Activated T-cell treated with anti-CD3 and anti-CD28 coated beads, Interleukin-2, amount 50 U/mL, for 24 hours (primary cell): ENCODE measurements at regions not wholly inside any gene's neighbourhood (a gene's known extent, or its start where the extent isn't known, plus 50 kb on each side); places are given as distances from the start of the nearest gene placed in this dataset.
"Not testable (repeated sequence)": the region's sequence is repeated elsewhere in the genome, so short reads cannot be mapped to it uniquely, and the experiment has no call there.

Experiments
- DNase-seq: peaks from one replicate; pipeline ENCODE4 v3.0.0-alpha.2; 2020
- H3K27ac Mint-ChIP-seq: 2 replicates; pipeline ENCODE4 v1.8.0; 2020; ENCODE audit warnings: mild to moderate bottlenecking, mixed read lengths
- H3K27me3 Mint-ChIP-seq: 2 replicates; pipeline ENCODE4 v1.8.0; 2020; ENCODE audit warnings: mixed read lengths
- H3K36me3 Mint-ChIP-seq: 2 replicates; pipeline ENCODE4 v1.8.0; 2020; ENCODE audit warnings: low read depth, mixed read lengths
- H3K4me1 Mint-ChIP-seq: 2 replicates; pipeline ENCODE4 v1.8.0; 2020; ENCODE audit warnings: low read depth, mixed read lengths
- H3K4me3 Mint-ChIP-seq: 2 replicates; pipeline ENCODE4 v1.8.0; 2020; ENCODE audit warnings: mild to moderate bottlenecking, moderate library complexity, mixed read lengths
- H3K9me3 Mint-ChIP-seq: 2 replicates; pipeline ENCODE4 v1.8.0; 2020; ENCODE audit warnings: mixed read lengths

GRCh38 chr6:15818044-15818443 lies 155.2 kb upstream of the DTNBP1 start:
- Mint-ChIP-seq H3K4me1 (peaks cover 6% of the 10 kb centered on the region), H3K27me3 (peaks cover 19% of the 10 kb centered on the region), H3K27ac (no peak overlapping the region), H3K9me3 (no peaks in the 10 kb centered on the region), H3K36me3 (no peaks in the 10 kb centered on the region), H3K4me3 (no peak overlapping the region)
- DNase-seq = no peak

GRCh38 chr6:15817100-15817499 lies 154.3 kb upstream of the DTNBP1 start:
- H3K27ac Mint-ChIP-seq = no peak overlapping the region
- H3K36me3 Mint-ChIP-seq = no peaks in the 10 kb centered on the region
- peaks cover 24% of the 10 kb centered on the region for H3K27me3 Mint-ChIP-seq
- H3K9me3 Mint-ChIP-seq = no peaks in the 10 kb centered on the region
- H3K4me1 Mint-ChIP-seq = peaks cover 6% of the 10 kb centered on the region
- no peak overlapping the region for H3K4me3 Mint-ChIP-seq
- no peak for DNase-seq

DNA sequence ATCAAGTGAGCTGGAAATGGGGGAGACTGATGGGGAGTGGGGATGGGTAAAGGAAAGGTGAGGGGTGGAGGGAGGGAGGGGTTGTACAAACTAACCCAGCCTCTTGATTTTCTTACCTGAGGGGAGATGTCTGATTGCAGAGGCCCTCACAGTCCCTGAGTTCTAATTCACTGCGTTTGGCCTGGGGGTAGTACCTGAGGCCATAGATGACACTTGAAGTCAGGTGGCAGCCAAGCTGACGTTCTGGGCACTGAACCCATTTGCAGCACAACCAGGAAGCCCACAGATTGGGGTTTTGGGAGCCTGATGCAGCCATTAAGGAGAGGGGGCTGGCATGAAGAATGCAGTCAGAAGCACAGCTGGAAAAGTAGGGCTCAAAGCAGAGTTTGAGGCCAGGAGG lies 153.8 kb upstream of the DTNBP1 start:
- Mint-ChIP-seq H3K36me3 (no peaks in the 10 kb centered on the region), H3K27me3 (peaks cover 19% of the 10 kb centered on the region), H3K4me3 (no peak overlapping the region), H3K4me1 (peaks cover 6% of the 10 kb centered on the region), H3K27ac (no peak overlapping the region), H3K9me3 (no peaks in the 10 kb centered on the region)
- DNase-seq = no peak

- H3K9me3 Mint-ChIP-seq, H3K4me3 Mint-ChIP-seq, H3K4me1 Mint-ChIP-seq, H3K36me3 Mint-ChIP-seq, DNase-seq, H3K27ac Mint-ChIP-seq: not testable (repeated sequence)
- H3K27me3 Mint-ChIP-seq = peaks cover 29% of the 10 kb centered on the region
Observed at GRCh38 chr6:15813698-15814097, 150.9 kb upstream of the DTNBP1 start.

GRCh38 chr6:15811107-15811506 lies 148.3 kb upstream of the DTNBP1 start:
- Mint-ChIP-seq H3K27me3 (peaks cover 33% of the 10 kb centered on the region), H3K36me3 (no peaks in the 10 kb centered on the region), H3K27ac (no peak overlapping the region), H3K9me3 (no peaks in the 10 kb centered on the region), H3K4me3 (no peak overlapping the region), H3K4me1 (peaks cover 1% of the 10 kb centered on the region)
- no peak for DNase-seq

GRCh38 chr6:15810618-15811017 lies 147.8 kb upstream of the DTNBP1 start:
- no peak for DNase-seq
- H3K9me3 Mint-ChIP-seq = no peaks in the 10 kb centered on the region
- H3K4me3 Mint-ChIP-seq = no peak overlapping the region
- H3K36me3 Mint-ChIP-seq = no peaks in the 10 kb centered on the region
- peaks cover 33% of the 10 kb centered on the region for H3K27me3 Mint-ChIP-seq
- H3K27ac Mint-ChIP-seq = no peak overlapping the region
- peaks cover 1% of the 10 kb centered on the region for H3K4me1 Mint-ChIP-seq

GRCh38 chr6:15809367-15809766 lies 146.5 kb upstream of the DTNBP1 start:
- H3K27ac Mint-ChIP-seq = no peak overlapping the region
- H3K36me3 Mint-ChIP-seq = no peaks in the 10 kb centered on the region
- H3K27me3 Mint-ChIP-seq = peaks cover 33% of the 10 kb centered on the region
- H3K4me3 Mint-ChIP-seq = no peak overlapping the region
- no peak for DNase-seq
- no peaks in the 10 kb centered on the region for H3K9me3 Mint-ChIP-seq
- peaks cover 7% of the 10 kb centered on the region for H3K4me1 Mint-ChIP-seq

GRCh38 chr6:15804164-15805154 lies 141.6 kb upstream of the DTNBP1 start:
- Mint-ChIP-seq H3K9me3 (no peaks in the 10 kb centered on the region), H3K36me3 (no peaks in the 10 kb centered on the region), H3K27ac (peak overlapping the region; percentile 10), H3K27me3 (peaks cover 11% of the 10 kb centered on the region), H3K4me3 (no peak overlapping the region), H3K4me1 (peaks cover 8% of the 10 kb centered on the region)
- no peak for DNase-seq

GRCh38 chr6:15802466-15802865 lies 139.6 kb upstream of the DTNBP1 start:
- H3K4me3 Mint-ChIP-seq = no peak overlapping the region
- peaks cover 6% of the 10 kb centered on the region for H3K4me1 Mint-ChIP-seq
- no peak for DNase-seq
- peaks cover 6% of the 10 kb centered on the region for H3K27me3 Mint-ChIP-seq
- H3K9me3 Mint-ChIP-seq = peaks cover 17% of the 10 kb centered on the region
- H3K27ac Mint-ChIP-seq = no peak overlapping the region
- H3K36me3 Mint-ChIP-seq = no peaks in the 10 kb centered on the region

- Mint-ChIP-seq H3K36me3 (no peaks in the 10 kb centered on the region), H3K9me3 (peaks cover 22% of the 10 kb centered on the region), H3K4me1 (peaks cover 6% of the 10 kb centered on the region), H3K4me3 (no peak overlapping the region), H3K27me3 (peaks cover 3% of the 10 kb centered on the region), H3K27ac (no peak overlapping the region)
- no peak for DNase-seq
Observed at GRCh38 chr6:15801912-15802311, 139.1 kb upstream of the DTNBP1 start.

- no peaks in the 10 kb centered on the region for H3K36me3 Mint-ChIP-seq
- no peak overlapping the region for H3K27ac Mint-ChIP-seq
- no peak overlapping the region for H3K4me3 Mint-ChIP-seq
- DNase-seq = no peak
- H3K27me3 Mint-ChIP-seq = peaks cover 5% of the 10 kb centered on the region
- peaks cover 6% of the 10 kb centered on the region for H3K4me1 Mint-ChIP-seq
- H3K9me3 Mint-ChIP-seq = peaks cover 24% of the 10 kb centered on the region
Observed at GRCh38 chr6:15800841-15801617, 138.2 kb upstream of the DTNBP1 start.

DNA sequence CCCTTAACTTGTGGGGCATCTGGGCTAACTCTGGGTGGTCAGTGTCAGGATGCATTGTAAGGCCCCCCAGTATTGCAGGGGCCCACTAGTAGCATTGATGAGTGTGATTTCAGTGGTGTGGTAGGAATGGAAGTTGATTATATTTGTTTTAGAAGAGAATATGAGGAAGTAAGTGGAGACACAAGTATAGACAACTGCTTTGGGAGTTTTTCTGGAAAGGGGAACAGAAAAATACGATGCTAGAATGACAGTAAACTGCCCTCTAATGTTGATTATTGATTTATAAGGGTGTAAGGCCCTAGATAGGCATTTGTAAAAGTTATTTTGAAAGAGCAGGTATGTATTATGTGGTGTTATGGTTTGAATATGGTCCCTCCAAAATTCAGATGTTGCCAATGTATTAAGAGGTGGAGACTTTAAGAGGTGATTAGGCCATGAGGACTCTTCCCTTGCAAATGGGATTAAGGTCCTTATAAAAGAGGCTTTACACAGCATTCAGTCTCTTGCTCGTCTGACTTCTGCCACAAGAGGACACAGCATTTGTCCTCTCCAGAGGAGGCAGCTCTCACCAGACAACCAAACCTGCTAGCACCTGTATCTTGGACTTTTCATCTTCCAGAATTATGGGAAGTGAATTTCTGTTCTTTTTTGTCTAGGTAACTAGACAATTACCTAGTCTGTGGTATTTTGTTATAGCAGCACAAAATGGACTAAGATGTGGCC lies 135.9 kb upstream of the DTNBP1 start:
- Mint-ChIP-seq H3K27ac (no peak overlapping the region), H3K36me3 (no peaks in the 10 kb centered on the region), H3K9me3 (peaks cover 24% of the 10 kb centered on the region), H3K4me3 (no peak overlapping the region), H3K27me3 (peaks cover 12% of the 10 kb centered on the region), H3K4me1 (no peaks in the 10 kb centered on the region)
- DNase-seq = no peak

GRCh38 chr6:15796844-15797243 lies 134.0 kb upstream of the DTNBP1 start:
- Mint-ChIP-seq H3K36me3 (no peaks in the 10 kb centered on the region), H3K4me1 (no peaks in the 10 kb centered on the region), H3K4me3 (no peak overlapping the region), H3K27me3 (peaks cover 12% of the 10 kb centered on the region), H3K27ac (no peak overlapping the region), H3K9me3 (peaks cover 24% of the 10 kb centered on the region)
- no peak for DNase-seq

GRCh38 chr6:15796130-15796771 lies 133.4 kb upstream of the DTNBP1 start:
- no peak overlapping the region for H3K27ac Mint-ChIP-seq
- peaks cover 24% of the 10 kb centered on the region for H3K9me3 Mint-ChIP-seq
- H3K27me3 Mint-ChIP-seq = peaks cover 12% of the 10 kb centered on the region
- no peak overlapping the region for H3K4me3 Mint-ChIP-seq
- DNase-seq = no peak
- no peaks in the 10 kb centered on the region for H3K36me3 Mint-ChIP-seq
- no peaks in the 10 kb centered on the region for H3K4me1 Mint-ChIP-seq
